Hepatocyte (in vitro differentiated cells): ENCODE measurements at regions not wholly inside any gene's neighbourhood (a gene's known extent, or its start where the extent isn't known, plus 50 kb on each side); places are given as distances from the start of the nearest gene placed in this dataset.

Experiments used
- EZH2 ChIP-seq: fragments of 200-600 bp; sonication (generic); IDR thresholded peaks from 2 replicates; pipeline ENCODE4 v1.6.1; 2016; ENCODE audit warnings: antibody characterized with exemption, mild to moderate bottlenecking, borderline replicate concordance
- TF ChIP-seq, protein P1 (sequence below): fragments of 200-600 bp; sonication (generic); IDR thresholded peaks from 2 replicates; pipeline ENCODE4 v1.5.1; 2016; ENCODE audit warnings: antibody characterized with exemption, mild to moderate bottlenecking; ENCODE audit not compliant: poor library complexity

DNA sequence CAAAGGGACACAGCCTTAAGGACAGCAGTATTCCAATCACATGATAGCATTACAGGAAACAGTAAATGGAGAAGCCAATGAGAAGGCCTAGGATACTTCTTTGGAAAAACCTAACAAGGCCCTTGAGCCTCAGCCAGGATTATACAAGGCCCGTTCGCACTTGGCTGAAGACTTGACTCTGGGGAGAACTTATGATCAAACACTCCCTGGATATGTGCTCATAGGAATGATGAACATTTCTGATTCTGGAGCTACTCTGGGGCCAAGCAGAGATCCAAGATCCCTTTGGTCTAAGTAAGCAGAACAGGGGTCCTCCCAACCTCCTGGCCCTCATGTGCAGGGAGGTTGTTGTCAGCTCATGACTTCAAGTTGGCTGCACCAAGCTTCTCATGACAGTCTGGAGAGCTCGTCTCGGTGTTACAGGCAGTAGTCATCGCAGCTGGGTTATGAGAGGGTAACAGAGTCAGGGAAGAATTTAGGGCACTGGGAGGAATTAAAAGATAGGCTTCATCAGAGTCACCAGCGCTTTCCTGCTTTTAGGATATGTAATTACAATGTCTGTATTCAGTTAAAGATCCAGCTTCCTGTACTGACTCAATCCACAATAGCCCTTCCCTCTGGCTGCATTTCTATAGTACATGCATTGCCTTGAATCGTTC lies 92.5 kb upstream of the IRF2BP2 start:
- TF ChIP-seq, protein P1, sequence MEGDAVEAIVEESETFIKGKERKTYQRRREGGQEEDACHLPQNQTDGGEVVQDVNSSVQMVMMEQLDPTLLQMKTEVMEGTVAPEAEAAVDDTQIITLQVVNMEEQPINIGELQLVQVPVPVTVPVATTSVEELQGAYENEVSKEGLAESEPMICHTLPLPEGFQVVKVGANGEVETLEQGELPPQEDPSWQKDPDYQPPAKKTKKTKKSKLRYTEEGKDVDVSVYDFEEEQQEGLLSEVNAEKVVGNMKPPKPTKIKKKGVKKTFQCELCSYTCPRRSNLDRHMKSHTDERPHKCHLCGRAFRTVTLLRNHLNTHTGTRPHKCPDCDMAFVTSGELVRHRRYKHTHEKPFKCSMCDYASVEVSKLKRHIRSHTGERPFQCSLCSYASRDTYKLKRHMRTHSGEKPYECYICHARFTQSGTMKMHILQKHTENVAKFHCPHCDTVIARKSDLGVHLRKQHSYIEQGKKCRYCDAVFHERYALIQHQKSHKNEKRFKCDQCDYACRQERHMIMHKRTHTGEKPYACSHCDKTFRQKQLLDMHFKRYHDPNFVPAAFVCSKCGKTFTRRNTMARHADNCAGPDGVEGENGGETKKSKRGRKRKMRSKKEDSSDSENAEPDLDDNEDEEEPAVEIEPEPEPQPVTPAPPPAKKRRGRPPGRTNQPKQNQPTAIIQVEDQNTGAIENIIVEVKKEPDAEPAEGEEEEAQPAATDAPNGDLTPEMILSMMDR: no peak
- TF ChIP-seq EZH2: no peak
